GM23338 (cell line): ENCODE measurements at regions not wholly inside any gene's neighbourhood (a gene's known extent, or its start where the extent isn't known, plus 50 kb on each side); places are given as distances from the start of the nearest gene placed in this dataset.

Experiments used
- ATAC-seq: fragments of 200-7000 bp; cut with Tn5 transposase; 3 replicates; pipeline ENCODE4 v1.9.1; 2020
- DNase-seq: peaks from one replicate; pipeline ENCODE4 v3.0.0-alpha.2; 2015; ENCODE audit warnings: low spot score
- H2AFZ ChIP-seq: fragments of 200-600 bp; sonication (generic); 2 replicates; pipeline ENCODE4 v1.8.0; 2016; ENCODE audit warnings: antibody characterized with exemption, mild to moderate bottlenecking, moderate library complexity
- H3F3A ChIP-seq: fragments of 200-600 bp; sonication (generic); replicated peaks from 2 replicates; pipeline ENCODE4 v1.8.0; 2017; ENCODE audit warnings: antibody characterized with exemption, mixed run types, low read depth
- H3K27ac ChIP-seq: fragments of 200-600 bp; sonication (generic); 2 replicates; pipeline ENCODE4 v1.6.1; 2016; ENCODE audit warnings: low read depth
- H3K27me3 ChIP-seq: fragments of 200-600 bp; sonication (generic); 2 replicates; pipeline ENCODE4 v1.8.0; 2016; ENCODE audit warnings: mild to moderate bottlenecking, mixed run types, moderate library complexity; ENCODE audit not compliant: insufficient read depth
- H3K36me3 ChIP-seq: fragments of 200-600 bp; sonication (generic); 2 replicates; pipeline ENCODE4 v1.8.0; 2016; ENCODE audit warnings: mild to moderate bottlenecking; ENCODE audit not compliant: insufficient read depth
- H3K4me1 ChIP-seq: fragments of 200-600 bp; sonication (generic); 2 replicates; pipeline ENCODE4 v1.8.0; 2016; ENCODE audit warnings: mild to moderate bottlenecking, moderate library complexity; ENCODE audit not compliant: insufficient read depth
- H3K4me2 ChIP-seq: fragments of 200-600 bp; sonication (generic); 2 replicates; pipeline ENCODE4 v1.7.1; 2017; ENCODE audit warnings: mixed run types
- H3K4me3 ChIP-seq: fragments of 200-600 bp; sonication (generic); 2 replicates; pipeline ENCODE4 v1.6.1; 2016; ENCODE audit warnings: mixed run types
- H3K79me2 ChIP-seq: fragments of 200-600 bp; sonication (generic); replicated peaks from 2 replicates; pipeline ENCODE4 v1.8.0; 2017; ENCODE audit warnings: mild to moderate bottlenecking; ENCODE audit not compliant: insufficient read depth
- H3K9me2 ChIP-seq: fragments of 200-600 bp; sonication (generic); 2 replicates; pipeline ENCODE4 v1.8.0; 2017; ENCODE audit not compliant: insufficient read depth
- H4K20me1 ChIP-seq: fragments of 200-600 bp; sonication (generic); replicated peaks from 2 replicates; pipeline ENCODE4 v1.8.0; 2017; ENCODE audit warnings: mild to moderate bottlenecking; ENCODE audit not compliant: insufficient read depth
- H3K27ac Mint-ChIP-seq: 2 replicates; pipeline ENCODE4 v1.8.0; 2020; ENCODE audit warnings: inconsistent platforms, mild to moderate bottlenecking, moderate library complexity, mixed read lengths
- H3K27me3 Mint-ChIP-seq: 3 replicates; pipeline ENCODE4 v1.8.0; 2022; ENCODE audit warnings: low read depth, mild to moderate bottlenecking, moderate library complexity, mixed read lengths, inconsistent platforms; ENCODE audit not compliant: insufficient read depth, poor library complexity
- H3K36me3 Mint-ChIP-seq: 3 replicates; pipeline ENCODE4 v1.8.0; 2021; ENCODE audit warnings: low read depth, mild to moderate bottlenecking, inconsistent platforms, moderate library complexity, mixed read lengths
- H3K4me1 Mint-ChIP-seq: 3 replicates; pipeline ENCODE4 v1.8.0; 2020; ENCODE audit warnings: mild to moderate bottlenecking, inconsistent platforms, mixed read lengths
- H3K4me3 Mint-ChIP-seq: 3 replicates; pipeline ENCODE4 v1.8.0; 2021; ENCODE audit warnings: moderate library complexity, mild to moderate bottlenecking, inconsistent platforms, mixed read lengths
- H3K9me3 Mint-ChIP-seq: 3 replicates; pipeline ENCODE4 v1.8.0; 2020; ENCODE audit warnings: moderate library complexity, mild to moderate bottlenecking, inconsistent platforms, mixed read lengths
- CREB1 ChIP-seq: fragments of 250-450 bp; sonication (Bioruptor Pico); IDR thresholded peaks from 2 replicates; pipeline ENCODE4 v1.5.0; 2020; ENCODE audit warnings: low read depth, mild to moderate bottlenecking, moderate library complexity
- EZH2 ChIP-seq: fragments of 200-600 bp; sonication (generic); IDR thresholded peaks from one replicate; pipeline ENCODE4 v1.8.0; 2017; ENCODE audit warnings: antibody characterized with exemption, mild to moderate bottlenecking, low read depth; ENCODE audit not compliant: unreplicated experiment
- EZH2phosphoT487 ChIP-seq: fragments of 200-600 bp; sonication (generic); IDR thresholded peaks from one replicate; pipeline ENCODE4 v1.8.1; 2018; ENCODE audit warnings: antibody characterized with exemption; ENCODE audit not compliant: unreplicated experiment
- JUNB ChIP-seq: IDR thresholded peaks from one replicate; pipeline ENCODE4 v1.6.1; 2016; ENCODE audit warnings: antibody characterized with exemption; ENCODE audit not compliant: unreplicated experiment
- NANOG ChIP-seq: IDR thresholded peaks from 2 replicates; pipeline ENCODE4 v1.6.1; 2016; ENCODE audit warnings: antibody characterized with exemption, borderline replicate concordance
- POLR2AphosphoS5 ChIP-seq: IDR thresholded peaks from 2 replicates; pipeline ENCODE4 v1.6.1; 2016; ENCODE audit warnings: antibody characterized with exemption, low read depth
- STAT1 ChIP-seq: IDR thresholded peaks from one replicate; pipeline ENCODE4 v1.6.1; 2016; ENCODE audit warnings: antibody characterized with exemption; ENCODE audit not compliant: unreplicated experiment
- ZNF114 ChIP-seq: fragments of 250-450 bp; sonication (Bioruptor Pico); IDR thresholded peaks from 2 replicates; pipeline ENCODE4 v1.5.0; 2020; ENCODE audit warnings: mild to moderate bottlenecking, moderate library complexity
- ZNF331 ChIP-seq: fragments of 250-450 bp; sonication (Bioruptor Pico); IDR thresholded peaks from 2 replicates; pipeline ENCODE4 v1.5.0; 2020; ENCODE audit warnings: low read depth, mild to moderate bottlenecking, moderate library complexity
- TF ChIP-seq, protein P1 (sequence below): IDR thresholded peaks from 2 replicates; pipeline ENCODE4 v1.6.1; 2016; ENCODE audit warnings: antibody characterized with exemption
- TF ChIP-seq, protein P2 (sequence below): IDR thresholded peaks from one replicate; pipeline ENCODE4 v1.6.1; 2018; ENCODE audit warnings: antibody characterized with exemption; ENCODE audit not compliant: unreplicated experiment
- TF ChIP-seq, protein P3 (sequence below): fragments of 250-450 bp; sonication (Bioruptor Pico); IDR thresholded peaks from 2 replicates; pipeline ENCODE4 v1.5.0; 2020; ENCODE audit warnings: mild to moderate bottlenecking, moderate library complexity
- TF ChIP-seq, protein P4 (sequence below), 2 experiments: fragments of 200-600 bp in 1 of 2; sonication (generic) in 1 of 2; conservative IDR thresholded peaks; 2 replicates each; pipeline versions ENCODE4 v1.5.1 to v1.6.1; 2016 to 2017; ENCODE audit warnings: antibody characterized with exemption in 2 of 2, low read depth in 2 of 2, mild to moderate bottlenecking in 2 of 2, moderate library complexity in 1 of 2

- Histone ChIP-seq H4K20me1 (no peaks in the 10 kb centered on the region), H3K36me3 (no peaks in the 10 kb centered on the region), H2AFZ (no peak overlapping the region), H3K9me2 (peaks cover 8% of the 10 kb centered on the region; the same call in 1 of the 2 replicates), H3K4me3 (no peak overlapping the region), H3K4me1 (no peaks in the 10 kb centered on the region; the same call in 1 of the 2 replicates), H3K27ac (no peak overlapping the region), H3F3A (no peaks in the 10 kb centered on the region), H3K79me2 (no peaks in the 10 kb centered on the region), H3K4me2 (no peak overlapping the region), H3K27me3 (no peaks in the 10 kb centered on the region)
- TF ChIP-seq, protein P1, sequence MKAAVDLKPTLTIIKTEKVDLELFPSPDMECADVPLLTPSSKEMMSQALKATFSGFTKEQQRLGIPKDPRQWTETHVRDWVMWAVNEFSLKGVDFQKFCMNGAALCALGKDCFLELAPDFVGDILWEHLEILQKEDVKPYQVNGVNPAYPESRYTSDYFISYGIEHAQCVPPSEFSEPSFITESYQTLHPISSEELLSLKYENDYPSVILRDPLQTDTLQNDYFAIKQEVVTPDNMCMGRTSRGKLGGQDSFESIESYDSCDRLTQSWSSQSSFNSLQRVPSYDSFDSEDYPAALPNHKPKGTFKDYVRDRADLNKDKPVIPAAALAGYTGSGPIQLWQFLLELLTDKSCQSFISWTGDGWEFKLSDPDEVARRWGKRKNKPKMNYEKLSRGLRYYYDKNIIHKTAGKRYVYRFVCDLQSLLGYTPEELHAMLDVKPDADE, result no peak
- TF ChIP-seq EZH2phosphoT487, result no peak
- TF ChIP-seq ZNF331 (CRISPR knock-in tag), result no peak
- TF ChIP-seq ZNF114 (CRISPR knock-in tag), result no peak
- no peak for TF ChIP-seq STAT1
- no peak for TF ChIP-seq CREB1 (CRISPR knock-in tag)
- TF ChIP-seq, protein P2, sequence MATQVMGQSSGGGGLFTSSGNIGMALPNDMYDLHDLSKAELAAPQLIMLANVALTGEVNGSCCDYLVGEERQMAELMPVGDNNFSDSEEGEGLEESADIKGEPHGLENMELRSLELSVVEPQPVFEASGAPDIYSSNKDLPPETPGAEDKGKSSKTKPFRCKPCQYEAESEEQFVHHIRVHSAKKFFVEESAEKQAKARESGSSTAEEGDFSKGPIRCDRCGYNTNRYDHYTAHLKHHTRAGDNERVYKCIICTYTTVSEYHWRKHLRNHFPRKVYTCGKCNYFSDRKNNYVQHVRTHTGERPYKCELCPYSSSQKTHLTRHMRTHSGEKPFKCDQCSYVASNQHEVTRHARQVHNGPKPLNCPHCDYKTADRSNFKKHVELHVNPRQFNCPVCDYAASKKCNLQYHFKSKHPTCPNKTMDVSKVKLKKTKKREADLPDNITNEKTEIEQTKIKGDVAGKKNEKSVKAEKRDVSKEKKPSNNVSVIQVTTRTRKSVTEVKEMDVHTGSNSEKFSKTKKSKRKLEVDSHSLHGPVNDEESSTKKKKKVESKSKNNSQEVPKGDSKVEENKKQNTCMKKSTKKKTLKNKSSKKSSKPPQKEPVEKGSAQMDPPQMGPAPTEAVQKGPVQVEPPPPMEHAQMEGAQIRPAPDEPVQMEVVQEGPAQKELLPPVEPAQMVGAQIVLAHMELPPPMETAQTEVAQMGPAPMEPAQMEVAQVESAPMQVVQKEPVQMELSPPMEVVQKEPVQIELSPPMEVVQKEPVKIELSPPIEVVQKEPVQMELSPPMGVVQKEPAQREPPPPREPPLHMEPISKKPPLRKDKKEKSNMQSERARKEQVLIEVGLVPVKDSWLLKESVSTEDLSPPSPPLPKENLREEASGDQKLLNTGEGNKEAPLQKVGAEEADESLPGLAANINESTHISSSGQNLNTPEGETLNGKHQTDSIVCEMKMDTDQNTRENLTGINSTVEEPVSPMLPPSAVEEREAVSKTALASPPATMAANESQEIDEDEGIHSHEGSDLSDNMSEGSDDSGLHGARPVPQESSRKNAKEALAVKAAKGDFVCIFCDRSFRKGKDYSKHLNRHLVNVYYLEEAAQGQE, result no peak
- TF ChIP-seq JUNB, result no peak
- TF ChIP-seq, protein P3, sequence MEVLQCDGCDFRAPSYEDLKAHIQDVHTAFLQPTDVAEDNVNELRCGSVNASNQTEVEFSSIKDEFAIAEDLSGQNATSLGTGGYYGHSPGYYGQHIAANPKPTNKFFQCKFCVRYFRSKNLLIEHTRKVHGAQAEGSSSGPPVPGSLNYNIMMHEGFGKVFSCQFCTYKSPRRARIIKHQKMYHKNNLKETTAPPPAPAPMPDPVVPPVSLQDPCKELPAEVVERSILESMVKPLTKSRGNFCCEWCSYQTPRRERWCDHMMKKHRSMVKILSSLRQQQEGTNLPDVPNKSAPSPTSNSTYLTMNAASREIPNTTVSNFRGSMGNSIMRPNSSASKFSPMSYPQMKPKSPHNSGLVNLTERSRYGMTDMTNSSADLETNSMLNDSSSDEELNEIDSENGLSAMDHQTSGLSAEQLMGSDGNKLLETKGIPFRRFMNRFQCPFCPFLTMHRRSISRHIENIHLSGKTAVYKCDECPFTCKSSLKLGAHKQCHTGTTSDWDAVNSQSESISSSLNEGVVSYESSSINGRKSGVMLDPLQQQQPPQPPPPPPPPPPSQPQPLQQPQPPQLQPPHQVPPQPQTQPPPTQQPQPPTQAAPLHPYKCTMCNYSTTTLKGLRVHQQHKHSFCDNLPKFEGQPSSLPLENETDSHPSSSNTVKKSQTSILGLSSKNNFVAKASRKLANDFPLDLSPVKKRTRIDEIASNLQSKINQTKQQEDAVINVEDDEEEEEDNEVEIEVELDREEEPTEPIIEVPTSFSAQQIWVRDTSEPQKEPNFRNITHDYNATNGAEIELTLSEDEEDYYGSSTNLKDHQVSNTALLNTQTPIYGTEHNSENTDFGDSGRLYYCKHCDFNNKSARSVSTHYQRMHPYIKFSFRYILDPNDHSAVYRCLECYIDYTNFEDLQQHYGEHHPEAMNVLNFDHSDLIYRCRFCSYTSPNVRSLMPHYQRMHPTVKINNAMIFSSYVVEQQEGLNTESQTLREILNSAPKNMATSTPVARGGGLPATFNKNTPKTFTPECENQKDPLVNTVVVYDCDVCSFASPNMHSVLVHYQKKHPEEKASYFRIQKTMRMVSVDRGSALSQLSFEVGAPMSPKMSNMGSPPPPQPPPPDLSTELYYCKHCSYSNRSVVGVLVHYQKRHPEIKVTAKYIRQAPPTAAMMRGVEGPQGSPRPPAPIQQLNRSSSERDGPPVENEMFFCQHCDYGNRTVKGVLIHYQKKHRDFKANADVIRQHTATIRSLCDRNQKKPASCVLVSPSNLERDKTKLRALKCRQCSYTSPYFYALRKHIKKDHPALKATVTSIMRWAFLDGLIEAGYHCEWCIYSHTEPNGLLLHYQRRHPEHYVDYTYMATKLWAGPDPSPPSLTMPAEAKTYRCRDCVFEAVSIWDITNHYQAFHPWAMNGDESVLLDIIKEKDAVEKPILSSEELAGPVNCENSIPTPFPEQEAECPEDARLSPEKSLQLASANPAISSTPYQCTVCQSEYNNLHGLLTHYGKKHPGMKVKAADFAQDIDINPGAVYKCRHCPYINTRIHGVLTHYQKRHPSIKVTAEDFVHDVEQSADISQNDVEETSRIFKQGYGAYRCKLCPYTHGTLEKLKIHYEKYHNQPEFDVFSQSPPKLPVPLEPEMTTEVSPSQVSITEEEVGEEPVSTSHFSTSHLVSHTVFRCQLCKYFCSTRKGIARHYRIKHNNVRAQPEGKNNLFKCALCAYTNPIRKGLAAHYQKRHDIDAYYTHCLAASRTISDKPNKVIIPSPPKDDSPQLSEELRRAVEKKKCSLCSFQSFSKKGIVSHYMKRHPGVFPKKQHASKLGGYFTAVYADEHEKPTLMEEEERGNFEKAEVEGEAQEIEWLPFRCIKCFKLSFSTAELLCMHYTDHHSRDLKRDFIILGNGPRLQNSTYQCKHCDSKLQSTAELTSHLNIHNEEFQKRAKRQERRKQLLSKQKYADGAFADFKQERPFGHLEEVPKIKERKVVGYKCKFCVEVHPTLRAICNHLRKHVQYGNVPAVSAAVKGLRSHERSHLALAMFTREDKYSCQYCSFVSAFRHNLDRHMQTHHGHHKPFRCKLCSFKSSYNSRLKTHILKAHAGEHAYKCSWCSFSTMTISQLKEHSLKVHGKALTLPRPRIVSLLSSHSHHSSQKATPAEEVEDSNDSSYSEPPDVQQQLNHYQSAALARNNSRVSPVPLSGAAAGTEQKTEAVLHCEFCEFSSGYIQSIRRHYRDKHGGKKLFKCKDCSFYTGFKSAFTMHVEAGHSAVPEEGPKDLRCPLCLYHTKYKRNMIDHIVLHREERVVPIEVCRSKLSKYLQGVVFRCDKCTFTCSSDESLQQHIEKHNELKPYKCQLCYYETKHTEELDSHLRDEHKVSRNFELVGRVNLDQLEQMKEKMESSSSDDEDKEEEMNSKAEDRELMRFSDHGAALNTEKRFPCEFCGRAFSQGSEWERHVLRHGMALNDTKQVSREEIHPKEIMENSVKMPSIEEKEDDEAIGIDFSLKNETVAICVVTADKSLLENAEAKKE (CRISPR knock-in tag), result no peak
- TF ChIP-seq NANOG, result no peak
- no peak for TF ChIP-seq POLR2AphosphoS5
- TF ChIP-seq, protein P4, sequence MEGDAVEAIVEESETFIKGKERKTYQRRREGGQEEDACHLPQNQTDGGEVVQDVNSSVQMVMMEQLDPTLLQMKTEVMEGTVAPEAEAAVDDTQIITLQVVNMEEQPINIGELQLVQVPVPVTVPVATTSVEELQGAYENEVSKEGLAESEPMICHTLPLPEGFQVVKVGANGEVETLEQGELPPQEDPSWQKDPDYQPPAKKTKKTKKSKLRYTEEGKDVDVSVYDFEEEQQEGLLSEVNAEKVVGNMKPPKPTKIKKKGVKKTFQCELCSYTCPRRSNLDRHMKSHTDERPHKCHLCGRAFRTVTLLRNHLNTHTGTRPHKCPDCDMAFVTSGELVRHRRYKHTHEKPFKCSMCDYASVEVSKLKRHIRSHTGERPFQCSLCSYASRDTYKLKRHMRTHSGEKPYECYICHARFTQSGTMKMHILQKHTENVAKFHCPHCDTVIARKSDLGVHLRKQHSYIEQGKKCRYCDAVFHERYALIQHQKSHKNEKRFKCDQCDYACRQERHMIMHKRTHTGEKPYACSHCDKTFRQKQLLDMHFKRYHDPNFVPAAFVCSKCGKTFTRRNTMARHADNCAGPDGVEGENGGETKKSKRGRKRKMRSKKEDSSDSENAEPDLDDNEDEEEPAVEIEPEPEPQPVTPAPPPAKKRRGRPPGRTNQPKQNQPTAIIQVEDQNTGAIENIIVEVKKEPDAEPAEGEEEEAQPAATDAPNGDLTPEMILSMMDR (conservative IDR thresholded peaks at IDR 0.05; ENCODE audit: low read depth in 2 of 2), result no peak
- no peak for TF ChIP-seq EZH2
- Mint-ChIP-seq H3K4me3 (no peak overlapping the region), H3K27ac (no peak overlapping the region), H3K36me3 (no peaks in the 10 kb centered on the region), H3K4me1 (peaks cover 3% of the 10 kb centered on the region; the same call in 2 of the 3 replicates), H3K9me3 (no peaks in the 10 kb centered on the region; the same call in 2 of the 3 replicates), H3K27me3 (peaks cover 2% of the 10 kb centered on the region)
- DNase-seq, result no peak
- ATAC-seq, result no peak
Measured at GRCh38 chr5:107306002-107306401, 364.7 kb downstream of the EFNA5 start.
